NCI-H2196 (cell line): ENCODE measurements at regions not wholly inside any gene's neighbourhood (a gene's known extent, or its start where the extent isn't known, plus 50 kb on each side); places are given as distances from the start of the nearest gene placed in this dataset.

Experiments
- DNase-seq: peaks from one replicate; lab custom pipeline; 2025; ENCODE audit not compliant: unreplicated experiment; lab: John Stamatoyannopoulos, UW

GRCh38 chr20:7828437-7828836 is 111.8 kb downstream of the HAO1 start:
- no peak for DNase-seq

- DNase-seq: no peak
Observed at GRCh38 chr20:7829031-7829430, 111.2 kb downstream of the HAO1 start.

GRCh38 chr20:7829776-7830175 is 110.5 kb downstream of the HAO1 start:
- DNase-seq: no peak
